ENCODE measurements at regions not wholly inside any gene's neighbourhood (a gene's known extent, or its start where the extent isn't known, plus 50 kb on each side); places are given as distances from the start of the nearest gene placed in this dataset.
"Not testable (repeated sequence)": the region's sequence is repeated elsewhere in the genome, so short reads cannot be mapped to it uniquely, and the experiment has no call there.

GRCh38 chr2:870426-870825, 80.2 kb upstream of the SNTG2 start:
- H3K4me3 Mint-ChIP-seq = no peak overlapping the region
- H3K36me3 Mint-ChIP-seq (ENCODE audit: low read depth) = no peaks in the 10 kb centered on the region
- H3K27me3 Mint-ChIP-seq = peaks cover 24% of the 10 kb centered on the region
- H3K9me3 Mint-ChIP-seq = no peaks in the 10 kb centered on the region
- no peaks in the 10 kb centered on the region for H3K4me1 Mint-ChIP-seq (ENCODE audit: low read depth)
- H3K27ac Mint-ChIP-seq = no peak overlapping the region

- no peak overlapping the region for H3K4me3 Mint-ChIP-seq
- H3K4me1 Mint-ChIP-seq (ENCODE audit: low read depth) = no peaks in the 10 kb centered on the region
- no peaks in the 10 kb centered on the region for H3K9me3 Mint-ChIP-seq
- no peak overlapping the region for H3K27ac Mint-ChIP-seq
- no peaks in the 10 kb centered on the region for H3K36me3 Mint-ChIP-seq (ENCODE audit: low read depth)
- peaks cover 24% of the 10 kb centered on the region for H3K27me3 Mint-ChIP-seq
These were observed 80.8 kb upstream of the SNTG2 start for GRCh38 chr2:869894-870293.

GRCh38 chr2:869357-869871, 81.2 kb upstream of the SNTG2 start:
- H3K27me3 Mint-ChIP-seq = peaks cover 24% of the 10 kb centered on the region
- no peak overlapping the region for H3K4me3 Mint-ChIP-seq
- H3K36me3 Mint-ChIP-seq (ENCODE audit: low read depth) = no peaks in the 10 kb centered on the region
- H3K4me1 Mint-ChIP-seq (ENCODE audit: low read depth) = no peaks in the 10 kb centered on the region
- no peaks in the 10 kb centered on the region for H3K9me3 Mint-ChIP-seq
- no peak overlapping the region for H3K27ac Mint-ChIP-seq

GRCh38 chr2:868857-869256, 81.8 kb upstream of the SNTG2 start:
- H3K36me3 Mint-ChIP-seq (ENCODE audit: low read depth); H3K27ac Mint-ChIP-seq; H3K9me3 Mint-ChIP-seq; H3K4me3 Mint-ChIP-seq; H3K4me1 Mint-ChIP-seq (ENCODE audit: low read depth): not testable (repeated sequence)
- peaks cover 24% of the 10 kb centered on the region for H3K27me3 Mint-ChIP-seq

DNA sequence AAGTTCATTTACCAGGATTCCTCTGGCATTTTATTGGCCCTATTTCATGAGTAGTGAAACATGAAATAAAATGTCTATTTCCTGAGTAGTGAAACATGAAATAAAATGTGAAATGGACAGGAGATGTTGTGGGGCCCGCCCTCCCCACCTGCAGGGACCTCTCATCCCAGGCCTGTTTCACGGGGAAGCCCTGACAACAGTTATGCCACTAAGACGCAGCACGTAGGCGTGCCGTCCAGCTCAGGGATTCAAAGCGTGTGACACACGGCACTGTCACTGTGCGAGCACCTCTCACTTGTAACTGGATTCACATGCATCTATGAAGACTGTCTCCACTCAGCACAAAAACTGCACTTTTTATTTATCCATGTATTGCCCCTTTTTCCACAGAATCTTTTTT, 83.4 kb upstream of the SNTG2 start:
- no peak overlapping the region for H3K4me3 Mint-ChIP-seq

DNA sequence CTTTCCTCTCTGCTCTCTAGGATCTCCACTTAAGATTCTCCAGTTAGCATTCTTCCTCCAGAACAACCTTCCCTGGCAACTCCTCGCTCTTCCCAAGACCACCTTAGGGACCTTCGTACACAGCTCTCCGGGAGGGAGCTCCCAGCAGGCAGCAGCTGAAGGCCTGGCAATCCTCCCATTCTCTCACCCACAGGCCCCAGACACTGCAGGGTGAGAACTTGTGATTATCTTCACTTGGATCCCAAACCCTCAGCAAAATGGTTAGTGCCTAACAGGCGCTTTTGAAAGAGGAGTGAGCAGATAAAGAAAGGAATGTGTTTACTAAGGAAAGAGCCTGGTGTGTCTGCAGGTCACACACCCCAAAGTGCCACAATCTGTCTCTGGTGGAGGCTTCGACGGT, 83.8 kb upstream of the SNTG2 start:
- Mint-ChIP-seq H3K4me1 (ENCODE audit: low read depth) (no peaks in the 10 kb centered on the region), H3K36me3 (ENCODE audit: low read depth) (no peaks in the 10 kb centered on the region), H3K9me3 (no peaks in the 10 kb centered on the region), H3K27ac (no peak overlapping the region), H3K27me3 (peaks cover 20% of the 10 kb centered on the region), H3K4me3 (no peak overlapping the region)

More for the DNA sequence above, 83.4 kb upstream of the SNTG2 start:
- Mint-ChIP-seq H3K27me3 (peaks cover 22% of the 10 kb centered on the region), H3K27ac (no peak overlapping the region), H3K9me3 (no peaks in the 10 kb centered on the region), H3K36me3 (ENCODE audit: low read depth) (no peaks in the 10 kb centered on the region), H3K4me1 (ENCODE audit: low read depth) (no peaks in the 10 kb centered on the region)

GRCh38 chr2:866009-866680, 84.5 kb upstream of the SNTG2 start:
- peaks cover 16% of the 10 kb centered on the region for H3K27me3 Mint-ChIP-seq
- no peak overlapping the region for H3K4me3 Mint-ChIP-seq
- no peak overlapping the region for H3K27ac Mint-ChIP-seq
- H3K4me1 Mint-ChIP-seq (ENCODE audit: low read depth) = no peaks in the 10 kb centered on the region
- H3K36me3 Mint-ChIP-seq (ENCODE audit: low read depth) = no peaks in the 10 kb centered on the region
- H3K9me3 Mint-ChIP-seq = no peaks in the 10 kb centered on the region

DNA sequence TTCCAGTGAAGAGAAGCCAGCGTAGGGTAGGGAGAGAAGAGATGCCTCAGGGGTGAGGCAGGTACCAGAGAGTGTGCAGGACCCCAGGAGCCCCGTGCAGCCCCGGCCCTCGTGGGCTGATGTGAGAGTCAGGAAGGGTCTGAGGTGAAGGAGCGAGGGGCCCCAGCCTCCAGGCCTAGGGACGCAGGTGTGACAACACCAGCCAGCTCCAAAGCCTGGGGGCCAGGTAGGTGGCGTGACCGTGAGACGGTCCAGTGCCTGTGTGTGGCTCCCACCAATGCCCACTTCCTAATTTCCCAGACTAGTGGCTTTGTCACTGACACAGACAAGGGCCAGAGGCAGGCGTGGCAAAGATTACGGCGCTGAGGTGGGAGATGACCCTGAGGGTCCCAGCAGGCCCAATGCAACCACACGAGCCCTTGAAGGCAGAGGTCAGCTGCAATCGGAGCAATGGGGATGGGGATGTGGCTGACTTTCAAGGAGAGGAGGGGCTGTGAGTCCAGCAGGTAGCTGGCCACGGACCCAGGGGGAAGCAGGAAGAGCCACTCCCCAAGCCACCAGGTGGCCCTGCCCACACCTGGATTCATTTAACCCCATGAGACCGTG, 86.0 kb upstream of the SNTG2 start:
- no peak overlapping the region for H3K27ac Mint-ChIP-seq
- H3K9me3 Mint-ChIP-seq = no peaks in the 10 kb centered on the region
- peaks cover 5% of the 10 kb centered on the region for H3K27me3 Mint-ChIP-seq
- no peaks in the 10 kb centered on the region for H3K4me1 Mint-ChIP-seq (ENCODE audit: low read depth)
- H3K36me3 Mint-ChIP-seq (ENCODE audit: low read depth) = no peaks in the 10 kb centered on the region
- H3K4me3 Mint-ChIP-seq = no peak overlapping the region

GRCh38 chr2:863732-864450, 86.8 kb upstream of the SNTG2 start:
- H3K27ac Mint-ChIP-seq = no peak overlapping the region
- H3K9me3 Mint-ChIP-seq = no peaks in the 10 kb centered on the region
- peaks cover 5% of the 10 kb centered on the region for H3K27me3 Mint-ChIP-seq
- no peaks in the 10 kb centered on the region for H3K4me1 Mint-ChIP-seq (ENCODE audit: low read depth)
- H3K4me3 Mint-ChIP-seq = no peak overlapping the region
- no peaks in the 10 kb centered on the region for H3K36me3 Mint-ChIP-seq (ENCODE audit: low read depth)

DNA sequence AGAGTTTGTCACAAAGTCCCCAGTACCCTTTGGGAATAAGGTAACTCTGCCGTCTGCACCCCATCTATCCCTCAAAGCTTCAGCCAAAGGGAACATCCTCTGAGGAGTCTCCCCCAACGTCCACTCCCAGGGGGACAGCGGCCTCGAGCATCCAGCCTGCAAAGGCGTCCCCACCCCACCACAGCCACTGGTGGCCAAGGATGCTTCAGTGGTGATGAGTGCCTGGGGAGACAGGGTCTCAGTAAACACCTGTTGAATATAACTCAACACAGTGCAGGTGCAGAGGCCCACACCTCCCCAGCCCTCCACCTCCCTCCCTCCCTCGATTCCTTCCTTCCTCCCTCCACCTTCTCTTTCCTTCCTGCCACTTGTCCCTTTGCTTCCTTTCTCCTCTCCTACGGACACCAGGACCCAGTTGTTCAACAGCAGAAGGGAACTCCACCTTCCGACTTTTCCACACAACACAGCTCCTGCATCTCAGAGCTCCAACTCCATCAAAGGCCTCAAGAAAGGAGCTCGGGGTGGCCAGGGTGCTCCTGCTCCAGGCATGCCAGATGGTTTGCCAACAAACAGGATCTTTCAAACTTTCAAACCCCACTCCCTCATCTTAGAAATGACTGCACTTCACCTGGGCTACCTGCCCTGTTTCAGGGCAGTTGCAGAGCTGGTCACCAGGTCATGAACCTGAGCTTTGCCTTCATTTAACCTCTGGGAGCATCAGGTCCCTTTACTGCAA, 87.8 kb upstream of the SNTG2 start:
- no peak overlapping the region for H3K27ac Mint-ChIP-seq
- H3K4me3 Mint-ChIP-seq = no peak overlapping the region
- H3K9me3 Mint-ChIP-seq = no peaks in the 10 kb centered on the region
- H3K27me3 Mint-ChIP-seq = peaks cover 5% of the 10 kb centered on the region
- no peaks in the 10 kb centered on the region for H3K36me3 Mint-ChIP-seq (ENCODE audit: low read depth)
- H3K4me1 Mint-ChIP-seq (ENCODE audit: low read depth) = no peaks in the 10 kb centered on the region

DNA sequence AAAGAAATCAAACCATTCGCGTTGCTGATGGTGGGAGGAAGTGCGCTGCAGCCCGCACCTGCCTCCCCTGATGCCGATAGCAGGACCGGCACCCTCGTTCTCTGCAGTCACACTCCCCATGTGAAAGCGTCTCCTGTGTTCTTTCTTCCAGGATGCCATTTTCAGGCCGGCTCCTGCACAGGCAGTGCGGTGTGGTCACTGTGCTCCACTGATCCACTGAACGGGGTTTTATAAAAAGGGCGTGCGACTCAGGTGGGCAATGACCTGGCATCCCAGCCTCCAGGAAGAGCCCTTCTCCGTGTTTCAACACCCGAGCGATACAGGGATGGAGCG, 88.3 kb upstream of the SNTG2 start:
- Mint-ChIP-seq H3K9me3 (no peaks in the 10 kb centered on the region), H3K36me3 (ENCODE audit: low read depth) (no peaks in the 10 kb centered on the region), H3K27ac (no peak overlapping the region), H3K4me1 (ENCODE audit: low read depth) (no peaks in the 10 kb centered on the region), H3K4me3 (no peak overlapping the region), H3K27me3 (peaks cover 5% of the 10 kb centered on the region)

DNA sequence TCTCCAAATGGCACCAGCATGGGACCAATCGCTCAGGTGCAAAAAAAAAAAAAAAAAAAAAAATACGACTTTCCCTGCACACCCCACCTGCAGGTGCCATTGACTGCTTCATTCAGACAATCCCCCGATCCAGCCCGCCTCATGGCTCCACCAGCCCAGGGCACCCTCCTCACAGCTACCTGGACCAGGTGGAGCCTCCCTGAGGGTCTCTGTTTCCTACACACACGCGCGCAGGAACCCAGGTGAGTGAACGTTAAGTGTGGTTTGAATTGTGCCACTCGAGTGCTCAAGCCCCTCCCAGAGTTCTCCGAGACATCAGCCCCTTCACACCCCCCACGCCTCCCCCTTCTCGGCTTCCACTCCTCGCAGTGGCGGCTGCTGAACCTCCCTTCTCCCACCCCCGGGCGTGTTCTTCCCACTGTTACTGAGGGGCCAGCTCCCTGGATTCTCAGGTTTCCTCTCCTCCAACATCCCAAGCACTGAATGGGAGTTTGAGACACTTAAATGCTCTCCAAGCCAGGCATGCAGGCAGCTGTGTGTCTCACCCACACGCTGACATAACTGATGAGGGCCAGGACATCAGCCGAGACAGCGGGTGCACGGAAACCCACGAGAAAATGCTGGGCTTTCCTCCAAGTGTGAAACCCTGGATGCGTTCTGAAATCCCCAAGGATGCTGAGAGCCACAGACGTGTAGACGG, 88.8 kb upstream of the SNTG2 start:
- Mint-ChIP-seq H3K4me1 (ENCODE audit: low read depth) (no peaks in the 10 kb centered on the region), H3K27me3 (peaks cover 4% of the 10 kb centered on the region), H3K36me3 (ENCODE audit: low read depth) (no peaks in the 10 kb centered on the region), H3K4me3 (no peak overlapping the region), H3K27ac (no peak overlapping the region), H3K9me3 (no peaks in the 10 kb centered on the region)

- Mint-ChIP-seq H3K9me3 (peaks cover 5% of the 10 kb centered on the region), H3K4me3 (no peak overlapping the region), H3K36me3 (ENCODE audit: low read depth) (no peaks in the 10 kb centered on the region), H3K27me3 (no peaks in the 10 kb centered on the region), H3K4me1 (ENCODE audit: low read depth) (peaks cover 5% of the 10 kb centered on the region), H3K27ac (no peak overlapping the region)
These were observed 90.3 kb upstream of the SNTG2 start for GRCh38 chr2:860259-860855.

DNA sequence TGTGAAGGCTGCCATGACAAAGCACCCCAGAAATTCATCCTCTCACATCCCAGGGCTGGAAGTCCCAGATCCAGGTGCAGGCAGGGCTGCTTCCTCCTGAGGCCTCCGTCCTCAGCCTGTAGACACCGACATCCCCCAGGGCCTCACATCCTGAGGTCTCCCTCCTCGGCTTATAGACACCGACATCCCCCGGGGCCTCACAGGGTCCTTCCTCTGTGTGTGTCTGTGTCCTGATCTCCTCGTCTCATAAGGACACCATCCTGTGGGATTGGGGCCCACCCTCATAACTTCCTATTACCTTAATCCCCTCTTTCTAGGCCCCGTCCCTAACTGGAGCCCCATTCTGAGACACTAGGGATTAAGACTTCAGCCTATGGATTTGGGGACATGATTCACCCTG, 92.0 kb upstream of the SNTG2 start:
- Mint-ChIP-seq H3K27ac (no peak overlapping the region), H3K4me3 (no peak overlapping the region), H3K27me3 (no peaks in the 10 kb centered on the region), H3K4me1 (ENCODE audit: low read depth) (peaks cover 17% of the 10 kb centered on the region), H3K9me3 (peaks cover 12% of the 10 kb centered on the region), H3K36me3 (ENCODE audit: low read depth) (no peaks in the 10 kb centered on the region)

All from stimulated activated naive CD8-positive, alpha-beta T cell treated with anti-CD3 and anti-CD28 coated beads, Interleukin-15, Interleukin-2, amounts not matched to agents 100 ng/mL and 50 ng/mL, for 24 hours (primary cell).